ENCODE measurements at regions not wholly inside any gene's neighbourhood (a gene's known extent, or its start where the extent isn't known, plus 50 kb on each side); places are given as distances from the start of the nearest gene placed in this dataset.

DNA sequence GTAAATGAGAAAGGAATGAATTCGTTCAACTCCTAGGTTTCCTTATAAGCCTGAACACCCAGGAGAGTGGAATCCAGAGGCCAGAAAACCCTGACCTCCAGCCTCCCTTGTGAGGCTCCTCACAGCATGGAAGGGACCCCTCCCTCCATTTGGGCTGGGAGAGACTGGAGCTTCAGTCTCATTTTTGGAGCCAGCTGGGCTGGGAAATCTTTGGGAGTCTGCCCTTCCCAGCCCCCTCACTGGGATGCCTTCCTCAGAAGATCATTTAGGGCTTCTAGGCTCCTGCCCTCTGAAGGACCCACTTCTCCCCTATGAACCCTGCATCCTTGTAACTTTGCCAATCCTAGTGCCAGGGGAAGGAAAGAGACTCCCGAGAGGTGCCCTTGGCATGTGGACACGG is 346.1 kb downstream of the CYP26B1 start:
- TF ChIP-seq CTCF (IDR thresholded peaks at IDR 0.05; ENCODE audit: insufficient read depth, missing control alignments): no peak
- FAIRE-seq (no peak), DNase-seq (ENCODE audit: insufficient read length, low spot score) (no peak)

DNA sequence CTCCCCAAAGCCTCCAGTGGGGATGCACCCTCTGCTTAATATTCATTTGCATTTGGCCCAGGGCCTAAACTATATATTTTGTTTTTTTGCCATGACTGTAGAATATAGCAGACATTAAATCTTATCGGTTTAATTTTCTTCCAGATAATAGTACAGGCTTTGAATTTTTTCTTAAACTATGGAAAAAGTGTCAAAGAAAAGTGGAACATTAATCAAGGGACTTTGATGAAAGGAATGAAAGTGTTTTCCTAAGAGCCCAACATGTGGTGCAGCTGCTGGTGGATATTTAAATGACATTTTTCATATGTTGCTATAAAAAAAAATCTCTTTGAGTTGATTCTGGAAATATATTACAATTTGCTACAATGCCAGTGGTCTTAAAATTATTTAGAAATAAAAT is 346.8 kb downstream of the CYP26B1 start:
- FAIRE-seq: no peak
- TF ChIP-seq CTCF (IDR thresholded peaks at IDR 0.05; ENCODE audit: insufficient read depth, missing control alignments): no peak
- DNase-seq (ENCODE audit: insufficient read length, low spot score): no peak

DNA sequence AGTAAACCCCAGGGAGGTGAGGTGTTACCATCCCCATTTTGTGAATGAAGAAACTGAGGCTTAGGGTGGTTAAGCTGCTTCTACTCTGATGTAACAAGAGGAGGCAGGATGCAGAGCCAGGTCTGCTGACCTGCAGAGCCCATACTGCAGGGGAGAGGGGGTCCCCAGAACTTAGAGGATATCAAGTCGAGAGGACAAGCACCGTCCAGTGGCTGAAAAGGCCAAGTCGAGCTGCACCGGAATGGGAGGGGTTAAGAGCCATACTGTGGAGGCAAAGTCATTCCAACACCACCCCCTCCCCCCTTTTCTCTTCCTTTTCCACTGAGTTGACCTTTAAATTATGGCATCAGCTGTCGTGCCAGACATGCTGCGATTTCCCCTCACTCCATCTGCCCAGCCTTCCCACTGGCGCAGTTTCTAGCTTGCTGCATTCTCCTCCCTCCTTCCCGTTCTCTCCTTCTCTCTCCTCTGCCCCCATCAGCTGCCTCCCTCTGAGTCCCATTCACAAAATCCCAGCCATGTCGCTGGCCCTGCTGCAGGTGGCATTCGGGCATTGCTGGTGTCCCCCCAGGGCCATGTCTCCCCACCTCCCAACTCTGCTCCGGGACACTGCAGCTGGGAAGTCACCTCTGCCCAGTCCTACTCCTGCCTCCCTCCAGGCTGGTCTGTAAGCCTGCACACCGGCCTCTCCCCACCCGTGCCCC is 346.9 kb downstream of the DYSF start:
- no peak for DNase-seq (ENCODE audit: insufficient read length, low spot score)
- FAIRE-seq: no peak
- TF ChIP-seq CTCF (IDR thresholded peaks at IDR 0.05; ENCODE audit: insufficient read depth, missing control alignments): no peak

DNA sequence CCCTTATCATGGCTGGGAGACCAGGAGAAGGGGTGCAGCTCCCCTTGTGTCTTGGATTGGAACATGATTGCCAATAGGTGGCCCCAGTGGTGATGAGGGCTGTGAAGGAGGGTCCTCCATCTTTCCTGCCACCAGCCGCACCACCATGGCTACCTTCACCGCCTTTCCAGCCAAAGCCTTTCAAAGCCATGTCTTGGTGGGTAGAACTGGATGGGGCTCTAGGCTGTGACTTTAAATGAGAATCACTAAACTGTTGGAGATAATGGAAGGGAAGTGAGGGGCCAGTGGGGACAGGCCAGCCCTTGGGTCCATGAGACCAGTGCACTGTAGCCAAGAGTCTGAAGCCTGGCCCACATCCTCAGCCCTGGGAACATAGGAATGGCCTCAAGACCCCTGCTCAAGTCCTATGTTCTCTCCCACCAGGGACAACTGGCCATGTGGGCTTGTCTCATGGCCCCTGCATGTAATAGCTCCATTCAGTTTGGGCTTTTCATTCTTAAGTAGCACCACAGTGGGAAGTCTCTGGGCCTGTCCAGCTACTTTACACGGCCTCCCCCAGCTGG is 345.7 kb downstream of the DYSF start:
- FAIRE-seq: no peak
- TF ChIP-seq CTCF (IDR thresholded peaks at IDR 0.05; ENCODE audit: insufficient read depth, missing control alignments): no peak
- DNase-seq (ENCODE audit: insufficient read length, low spot score): no peak

- FAIRE-seq: no peak
- DNase-seq (ENCODE audit: insufficient read length, low spot score): no peak
- peak; percentile 6 for TF ChIP-seq CTCF (IDR thresholded peaks at IDR 0.05; ENCODE audit: insufficient read depth, missing control alignments)
Observed at GRCh38 chr2:71798266-71799012, 345.1 kb downstream of the DYSF start.

GRCh38 chr2:71797035-71797810 is 343.9 kb downstream of the DYSF start:
- TF ChIP-seq CTCF (IDR thresholded peaks at IDR 0.05; ENCODE audit: insufficient read depth, missing control alignments): no peak
- DNase-seq (ENCODE audit: insufficient read length, low spot score) (no peak), FAIRE-seq (no peak)

All from D721Med (cell line).